ENCODE measurements at regions not wholly inside any gene's neighbourhood (a gene's known extent, or its start where the extent isn't known, plus 50 kb on each side); places are given as distances from the start of the nearest gene placed in this dataset.

GRCh38 chr7:67422601-67423000 lies 426.0 kb downstream of the TYW1 start:
- no peak for DNase-seq (ENCODE audit: low read depth)

GRCh38 chr7:67423065-67423464 lies 426.4 kb downstream of the TYW1 start:
- no peak for DNase-seq (ENCODE audit: low read depth)

- DNase-seq (ENCODE audit: low read depth) = no peak
These were observed 430.0 kb downstream of the TYW1 start for GRCh38 chr7:67426654-67427053.

GRCh38 chr7:67429735-67430134 lies 433.1 kb downstream of the TYW1 start:
- no peak for DNase-seq (ENCODE audit: low read depth)

GRCh38 chr7:67432536-67433234 lies 436.1 kb downstream of the TYW1 start:
- no peak for DNase-seq (ENCODE audit: low read depth)

- no peak for DNase-seq (ENCODE audit: low read depth)
These were observed 439.4 kb downstream of the TYW1 start for GRCh38 chr7:67435894-67436535.

GRCh38 chr7:67438198-67438882 lies 441.7 kb downstream of the TYW1 start:
- DNase-seq (ENCODE audit: low read depth) = no peak

- no peak for DNase-seq (ENCODE audit: low read depth)
These were observed 442.4 kb downstream of the TYW1 start for GRCh38 chr7:67438913-67439505.

GRCh38 chr7:67440321-67440720 lies 443.7 kb downstream of the TYW1 start:
- no peak for DNase-seq (ENCODE audit: low read depth)

- no peak for DNase-seq (ENCODE audit: low read depth)
These were observed 449.1 kb downstream of the TYW1 start for GRCh38 chr7:67445728-67446127.

GRCh38 chr7:67447297-67447696 lies 450.7 kb downstream of the TYW1 start:
- DNase-seq (ENCODE audit: low read depth) = no peak

GRCh38 chr7:67448271-67448670 lies 451.6 kb downstream of the TYW1 start:
- no peak for DNase-seq (ENCODE audit: low read depth)

- DNase-seq (ENCODE audit: low read depth) = no peak
These were observed 453.5 kb downstream of the TYW1 start for GRCh38 chr7:67450171-67450570.

GRCh38 chr7:67451306-67451705 lies 454.7 kb downstream of the TYW1 start:
- no peak for DNase-seq (ENCODE audit: low read depth)

GRCh38 chr7:67452516-67453026 lies 455.9 kb downstream of the TYW1 start:
- no peak for DNase-seq (ENCODE audit: low read depth)

GRCh38 chr7:67453580-67454380 lies 457.1 kb downstream of the TYW1 start:
- DNase-seq (ENCODE audit: low read depth) = no peak

- no peak for DNase-seq (ENCODE audit: low read depth)
These were observed 458.9 kb downstream of the TYW1 start for GRCh38 chr7:67455508-67455907.

- no peak for DNase-seq (ENCODE audit: low read depth)
These were observed 466.2 kb downstream of the TYW1 start for GRCh38 chr7:67462781-67463191.

GRCh38 chr7:67463316-67463715 lies 466.7 kb downstream of the TYW1 start:
- no peak for DNase-seq (ENCODE audit: low read depth)

- no peak for DNase-seq (ENCODE audit: low read depth)
These were observed 467.4 kb downstream of the TYW1 start for GRCh38 chr7:67463983-67464382.

GRCh38 chr7:67466109-67466508 lies 469.5 kb downstream of the TYW1 start:
- DNase-seq (ENCODE audit: low read depth) = no peak

GRCh38 chr7:67470256-67470751 lies 473.7 kb downstream of the TYW1 start:
- no peak for DNase-seq (ENCODE audit: low read depth)
